GM23338 (cell line): ENCODE measurements at regions not wholly inside any gene's neighbourhood (a gene's known extent, or its start where the extent isn't known, plus 50 kb on each side); places are given as distances from the start of the nearest gene placed in this dataset.

ENCODE experiments used
- ATAC-seq: fragments of 200-7000 bp; cut with Tn5 transposase; 3 replicates; pipeline ENCODE4 v1.9.1; 2020
- DNase-seq: peaks from one replicate; pipeline ENCODE4 v3.0.0-alpha.2; 2015; ENCODE audit warnings: low spot score
- H2AFZ ChIP-seq: fragments of 200-600 bp; sonication (generic); 2 replicates; pipeline ENCODE4 v1.8.0; 2016; ENCODE audit warnings: antibody characterized with exemption, mild to moderate bottlenecking, moderate library complexity
- H3F3A ChIP-seq: fragments of 200-600 bp; sonication (generic); replicated peaks from 2 replicates; pipeline ENCODE4 v1.8.0; 2017; ENCODE audit warnings: antibody characterized with exemption, mixed run types, low read depth
- H3K27ac ChIP-seq: fragments of 200-600 bp; sonication (generic); 2 replicates; pipeline ENCODE4 v1.6.1; 2016; ENCODE audit warnings: low read depth
- H3K27me3 ChIP-seq: fragments of 200-600 bp; sonication (generic); 2 replicates; pipeline ENCODE4 v1.8.0; 2016; ENCODE audit warnings: mild to moderate bottlenecking, mixed run types, moderate library complexity; ENCODE audit not compliant: insufficient read depth
- H3K36me3 ChIP-seq: fragments of 200-600 bp; sonication (generic); 2 replicates; pipeline ENCODE4 v1.8.0; 2016; ENCODE audit warnings: mild to moderate bottlenecking; ENCODE audit not compliant: insufficient read depth
- H3K4me1 ChIP-seq: fragments of 200-600 bp; sonication (generic); 2 replicates; pipeline ENCODE4 v1.8.0; 2016; ENCODE audit warnings: mild to moderate bottlenecking, moderate library complexity; ENCODE audit not compliant: insufficient read depth
- H3K4me2 ChIP-seq: fragments of 200-600 bp; sonication (generic); 2 replicates; pipeline ENCODE4 v1.7.1; 2017; ENCODE audit warnings: mixed run types
- H3K4me3 ChIP-seq: fragments of 200-600 bp; sonication (generic); 2 replicates; pipeline ENCODE4 v1.6.1; 2016; ENCODE audit warnings: mixed run types
- H3K79me2 ChIP-seq: fragments of 200-600 bp; sonication (generic); replicated peaks from 2 replicates; pipeline ENCODE4 v1.8.0; 2017; ENCODE audit warnings: mild to moderate bottlenecking; ENCODE audit not compliant: insufficient read depth
- H3K9me2 ChIP-seq: fragments of 200-600 bp; sonication (generic); 2 replicates; pipeline ENCODE4 v1.8.0; 2017; ENCODE audit not compliant: insufficient read depth
- H4K20me1 ChIP-seq: fragments of 200-600 bp; sonication (generic); replicated peaks from 2 replicates; pipeline ENCODE4 v1.8.0; 2017; ENCODE audit warnings: mild to moderate bottlenecking; ENCODE audit not compliant: insufficient read depth
- H3K27ac Mint-ChIP-seq: 2 replicates; pipeline ENCODE4 v1.8.0; 2020; ENCODE audit warnings: inconsistent platforms, mild to moderate bottlenecking, moderate library complexity, mixed read lengths
- H3K27me3 Mint-ChIP-seq: 3 replicates; pipeline ENCODE4 v1.8.0; 2022; ENCODE audit warnings: low read depth, mild to moderate bottlenecking, moderate library complexity, mixed read lengths, inconsistent platforms; ENCODE audit not compliant: insufficient read depth, poor library complexity
- H3K36me3 Mint-ChIP-seq: 3 replicates; pipeline ENCODE4 v1.8.0; 2021; ENCODE audit warnings: low read depth, mild to moderate bottlenecking, inconsistent platforms, moderate library complexity, mixed read lengths
- H3K4me1 Mint-ChIP-seq: 3 replicates; pipeline ENCODE4 v1.8.0; 2020; ENCODE audit warnings: mild to moderate bottlenecking, inconsistent platforms, mixed read lengths
- H3K4me3 Mint-ChIP-seq: 3 replicates; pipeline ENCODE4 v1.8.0; 2021; ENCODE audit warnings: moderate library complexity, mild to moderate bottlenecking, inconsistent platforms, mixed read lengths
- H3K9me3 Mint-ChIP-seq: 3 replicates; pipeline ENCODE4 v1.8.0; 2020; ENCODE audit warnings: moderate library complexity, mild to moderate bottlenecking, inconsistent platforms, mixed read lengths
- CREB1 ChIP-seq: fragments of 250-450 bp; sonication (Bioruptor Pico); IDR thresholded peaks from 2 replicates; pipeline ENCODE4 v1.5.0; 2020; ENCODE audit warnings: low read depth, mild to moderate bottlenecking, moderate library complexity
- EZH2 ChIP-seq: fragments of 200-600 bp; sonication (generic); IDR thresholded peaks from one replicate; pipeline ENCODE4 v1.8.0; 2017; ENCODE audit warnings: antibody characterized with exemption, mild to moderate bottlenecking, low read depth; ENCODE audit not compliant: unreplicated experiment
- JUNB ChIP-seq: IDR thresholded peaks from one replicate; pipeline ENCODE4 v1.6.1; 2016; ENCODE audit warnings: antibody characterized with exemption; ENCODE audit not compliant: unreplicated experiment
- NANOG ChIP-seq: IDR thresholded peaks from 2 replicates; pipeline ENCODE4 v1.6.1; 2016; ENCODE audit warnings: antibody characterized with exemption, borderline replicate concordance
- POLR2AphosphoS5 ChIP-seq: IDR thresholded peaks from 2 replicates; pipeline ENCODE4 v1.6.1; 2016; ENCODE audit warnings: antibody characterized with exemption, low read depth
- STAT1 ChIP-seq: IDR thresholded peaks from one replicate; pipeline ENCODE4 v1.6.1; 2016; ENCODE audit warnings: antibody characterized with exemption; ENCODE audit not compliant: unreplicated experiment
- ZNF331 ChIP-seq: fragments of 250-450 bp; sonication (Bioruptor Pico); IDR thresholded peaks from 2 replicates; pipeline ENCODE4 v1.5.0; 2020; ENCODE audit warnings: low read depth, mild to moderate bottlenecking, moderate library complexity
- TF ChIP-seq, protein P1 (sequence below): fragments of 250-450 bp; sonication (Bioruptor Pico); IDR thresholded peaks from 2 replicates; pipeline ENCODE4 v1.5.0; 2020; ENCODE audit warnings: mild to moderate bottlenecking, moderate library complexity
- TF ChIP-seq, protein P2 (sequence below), 2 experiments: fragments of 200-600 bp in 1 of 2; sonication (generic) in 1 of 2; conservative IDR thresholded peaks; 2 replicates each; pipeline versions ENCODE4 v1.5.1 to v1.6.1; 2016 to 2017; ENCODE audit warnings: antibody characterized with exemption in 2 of 2, low read depth in 2 of 2, mild to moderate bottlenecking in 2 of 2, moderate library complexity in 1 of 2
- TF ChIP-seq, protein P3 (sequence below): IDR thresholded peaks from one replicate; pipeline ENCODE4 v1.6.1; 2018; ENCODE audit warnings: antibody characterized with exemption; ENCODE audit not compliant: unreplicated experiment

DNA sequence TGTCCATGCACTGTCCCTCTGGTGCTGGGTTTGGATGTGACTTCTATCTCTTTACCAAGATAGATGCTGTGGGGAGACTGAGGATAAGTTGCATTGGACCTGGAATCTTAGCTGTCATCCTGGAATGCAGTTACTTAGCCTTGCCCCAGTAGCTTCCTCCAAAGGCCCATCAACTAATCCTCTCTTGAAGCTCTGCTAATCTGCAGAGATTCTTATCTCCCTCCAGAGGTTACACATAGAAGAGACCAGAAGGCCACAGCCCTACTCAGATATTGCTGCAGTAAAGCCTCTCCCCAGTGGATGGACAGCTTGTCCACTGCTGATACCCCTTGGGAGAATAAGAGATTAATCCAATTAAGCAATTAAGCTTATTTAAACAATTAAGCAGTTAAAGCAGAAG, 867.2 kb downstream of the BCL11B start:
- no peak for ATAC-seq
- Histone ChIP-seq H2AFZ (no peak overlapping the region), H3K79me2 (no peaks in the 10 kb centered on the region), H3K27ac (no peak overlapping the region), H3K4me3 (no peak overlapping the region), H3K36me3 (no peaks in the 10 kb centered on the region), H3K4me1 (no peaks in the 10 kb centered on the region), H3K9me2 (peaks cover 4% of the 10 kb centered on the region; the same call in 1 of the 2 replicates), H4K20me1 (no peaks in the 10 kb centered on the region), H3K4me2 (no peak overlapping the region), H3F3A (no peaks in the 10 kb centered on the region), H3K27me3 (no peaks in the 10 kb centered on the region)
- Mint-ChIP-seq H3K9me3 (no peaks in the 10 kb centered on the region; the same call in 2 of the 3 replicates), H3K36me3 (no peaks in the 10 kb centered on the region), H3K27me3 (peaks cover 3% of the 10 kb centered on the region), H3K4me3 (no peak overlapping the region), H3K4me1 (no peaks in the 10 kb centered on the region), H3K27ac (no peak overlapping the region)
- no peak for DNase-seq
- no peak for TF ChIP-seq ZNF331
- TF ChIP-seq, protein P1, sequence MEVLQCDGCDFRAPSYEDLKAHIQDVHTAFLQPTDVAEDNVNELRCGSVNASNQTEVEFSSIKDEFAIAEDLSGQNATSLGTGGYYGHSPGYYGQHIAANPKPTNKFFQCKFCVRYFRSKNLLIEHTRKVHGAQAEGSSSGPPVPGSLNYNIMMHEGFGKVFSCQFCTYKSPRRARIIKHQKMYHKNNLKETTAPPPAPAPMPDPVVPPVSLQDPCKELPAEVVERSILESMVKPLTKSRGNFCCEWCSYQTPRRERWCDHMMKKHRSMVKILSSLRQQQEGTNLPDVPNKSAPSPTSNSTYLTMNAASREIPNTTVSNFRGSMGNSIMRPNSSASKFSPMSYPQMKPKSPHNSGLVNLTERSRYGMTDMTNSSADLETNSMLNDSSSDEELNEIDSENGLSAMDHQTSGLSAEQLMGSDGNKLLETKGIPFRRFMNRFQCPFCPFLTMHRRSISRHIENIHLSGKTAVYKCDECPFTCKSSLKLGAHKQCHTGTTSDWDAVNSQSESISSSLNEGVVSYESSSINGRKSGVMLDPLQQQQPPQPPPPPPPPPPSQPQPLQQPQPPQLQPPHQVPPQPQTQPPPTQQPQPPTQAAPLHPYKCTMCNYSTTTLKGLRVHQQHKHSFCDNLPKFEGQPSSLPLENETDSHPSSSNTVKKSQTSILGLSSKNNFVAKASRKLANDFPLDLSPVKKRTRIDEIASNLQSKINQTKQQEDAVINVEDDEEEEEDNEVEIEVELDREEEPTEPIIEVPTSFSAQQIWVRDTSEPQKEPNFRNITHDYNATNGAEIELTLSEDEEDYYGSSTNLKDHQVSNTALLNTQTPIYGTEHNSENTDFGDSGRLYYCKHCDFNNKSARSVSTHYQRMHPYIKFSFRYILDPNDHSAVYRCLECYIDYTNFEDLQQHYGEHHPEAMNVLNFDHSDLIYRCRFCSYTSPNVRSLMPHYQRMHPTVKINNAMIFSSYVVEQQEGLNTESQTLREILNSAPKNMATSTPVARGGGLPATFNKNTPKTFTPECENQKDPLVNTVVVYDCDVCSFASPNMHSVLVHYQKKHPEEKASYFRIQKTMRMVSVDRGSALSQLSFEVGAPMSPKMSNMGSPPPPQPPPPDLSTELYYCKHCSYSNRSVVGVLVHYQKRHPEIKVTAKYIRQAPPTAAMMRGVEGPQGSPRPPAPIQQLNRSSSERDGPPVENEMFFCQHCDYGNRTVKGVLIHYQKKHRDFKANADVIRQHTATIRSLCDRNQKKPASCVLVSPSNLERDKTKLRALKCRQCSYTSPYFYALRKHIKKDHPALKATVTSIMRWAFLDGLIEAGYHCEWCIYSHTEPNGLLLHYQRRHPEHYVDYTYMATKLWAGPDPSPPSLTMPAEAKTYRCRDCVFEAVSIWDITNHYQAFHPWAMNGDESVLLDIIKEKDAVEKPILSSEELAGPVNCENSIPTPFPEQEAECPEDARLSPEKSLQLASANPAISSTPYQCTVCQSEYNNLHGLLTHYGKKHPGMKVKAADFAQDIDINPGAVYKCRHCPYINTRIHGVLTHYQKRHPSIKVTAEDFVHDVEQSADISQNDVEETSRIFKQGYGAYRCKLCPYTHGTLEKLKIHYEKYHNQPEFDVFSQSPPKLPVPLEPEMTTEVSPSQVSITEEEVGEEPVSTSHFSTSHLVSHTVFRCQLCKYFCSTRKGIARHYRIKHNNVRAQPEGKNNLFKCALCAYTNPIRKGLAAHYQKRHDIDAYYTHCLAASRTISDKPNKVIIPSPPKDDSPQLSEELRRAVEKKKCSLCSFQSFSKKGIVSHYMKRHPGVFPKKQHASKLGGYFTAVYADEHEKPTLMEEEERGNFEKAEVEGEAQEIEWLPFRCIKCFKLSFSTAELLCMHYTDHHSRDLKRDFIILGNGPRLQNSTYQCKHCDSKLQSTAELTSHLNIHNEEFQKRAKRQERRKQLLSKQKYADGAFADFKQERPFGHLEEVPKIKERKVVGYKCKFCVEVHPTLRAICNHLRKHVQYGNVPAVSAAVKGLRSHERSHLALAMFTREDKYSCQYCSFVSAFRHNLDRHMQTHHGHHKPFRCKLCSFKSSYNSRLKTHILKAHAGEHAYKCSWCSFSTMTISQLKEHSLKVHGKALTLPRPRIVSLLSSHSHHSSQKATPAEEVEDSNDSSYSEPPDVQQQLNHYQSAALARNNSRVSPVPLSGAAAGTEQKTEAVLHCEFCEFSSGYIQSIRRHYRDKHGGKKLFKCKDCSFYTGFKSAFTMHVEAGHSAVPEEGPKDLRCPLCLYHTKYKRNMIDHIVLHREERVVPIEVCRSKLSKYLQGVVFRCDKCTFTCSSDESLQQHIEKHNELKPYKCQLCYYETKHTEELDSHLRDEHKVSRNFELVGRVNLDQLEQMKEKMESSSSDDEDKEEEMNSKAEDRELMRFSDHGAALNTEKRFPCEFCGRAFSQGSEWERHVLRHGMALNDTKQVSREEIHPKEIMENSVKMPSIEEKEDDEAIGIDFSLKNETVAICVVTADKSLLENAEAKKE: no peak
- TF ChIP-seq STAT1: no peak
- TF ChIP-seq POLR2AphosphoS5: no peak

DNA sequence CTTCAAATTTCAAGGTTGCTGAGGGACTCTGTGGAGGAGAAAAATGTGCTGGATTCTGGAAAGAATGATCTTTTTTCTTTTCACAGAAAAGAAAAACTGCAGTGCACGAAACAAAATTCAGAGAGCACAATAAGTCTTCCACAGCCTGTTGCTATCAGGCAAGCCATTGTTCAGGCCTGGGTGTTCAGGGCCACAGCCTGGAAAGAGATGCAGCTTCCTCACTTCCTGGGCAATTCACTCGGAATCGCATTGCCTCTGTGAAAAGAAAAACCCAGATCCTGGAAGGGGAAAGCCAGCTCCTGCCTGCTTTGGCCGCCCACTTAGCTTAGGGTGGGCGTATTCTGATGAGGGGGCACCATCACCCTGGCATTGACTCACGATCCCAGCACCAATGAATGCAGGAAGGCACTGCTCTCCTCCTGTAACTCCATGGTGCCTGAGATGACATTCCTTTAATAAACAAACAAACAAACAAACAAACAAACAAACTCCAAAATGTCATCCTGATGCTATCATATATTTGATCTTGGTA, 863.9 kb downstream of the BCL11B start:
- no peak overlapping the region for H3K27ac ChIP-seq
- no peak overlapping the region for H3K4me3 ChIP-seq
- H3K27ac Mint-ChIP-seq: no peak overlapping the region
- no peaks in the 10 kb centered on the region for H3K36me3 Mint-ChIP-seq
- H3K27me3 Mint-ChIP-seq: no peaks in the 10 kb centered on the region
- no peaks in the 10 kb centered on the region for H3K27me3 ChIP-seq
- peak overlapping the region; percentile 80 for H2AFZ ChIP-seq
- H3K4me3 Mint-ChIP-seq: no peak overlapping the region
- peaks cover 4% of the 10 kb centered on the region; the same call in 1 of the 2 replicates for H3K9me2 ChIP-seq
- H3K9me3 Mint-ChIP-seq: no peaks in the 10 kb centered on the region; the same call in 2 of the 3 replicates
- no peak overlapping the region for H3K4me2 ChIP-seq
- H4K20me1 ChIP-seq: no peaks in the 10 kb centered on the region
- DNase-seq (no peak), ATAC-seq (no peak)
- H3K4me1 ChIP-seq: no peaks in the 10 kb centered on the region
- no peaks in the 10 kb centered on the region for H3F3A ChIP-seq
- no peaks in the 10 kb centered on the region for H3K4me1 Mint-ChIP-seq
- H3K79me2 ChIP-seq: no peaks in the 10 kb centered on the region
- no peaks in the 10 kb centered on the region for H3K36me3 ChIP-seq
- TF ChIP-seq JUNB: no peak
- no peak for TF ChIP-seq NANOG
- TF ChIP-seq, protein P2, sequence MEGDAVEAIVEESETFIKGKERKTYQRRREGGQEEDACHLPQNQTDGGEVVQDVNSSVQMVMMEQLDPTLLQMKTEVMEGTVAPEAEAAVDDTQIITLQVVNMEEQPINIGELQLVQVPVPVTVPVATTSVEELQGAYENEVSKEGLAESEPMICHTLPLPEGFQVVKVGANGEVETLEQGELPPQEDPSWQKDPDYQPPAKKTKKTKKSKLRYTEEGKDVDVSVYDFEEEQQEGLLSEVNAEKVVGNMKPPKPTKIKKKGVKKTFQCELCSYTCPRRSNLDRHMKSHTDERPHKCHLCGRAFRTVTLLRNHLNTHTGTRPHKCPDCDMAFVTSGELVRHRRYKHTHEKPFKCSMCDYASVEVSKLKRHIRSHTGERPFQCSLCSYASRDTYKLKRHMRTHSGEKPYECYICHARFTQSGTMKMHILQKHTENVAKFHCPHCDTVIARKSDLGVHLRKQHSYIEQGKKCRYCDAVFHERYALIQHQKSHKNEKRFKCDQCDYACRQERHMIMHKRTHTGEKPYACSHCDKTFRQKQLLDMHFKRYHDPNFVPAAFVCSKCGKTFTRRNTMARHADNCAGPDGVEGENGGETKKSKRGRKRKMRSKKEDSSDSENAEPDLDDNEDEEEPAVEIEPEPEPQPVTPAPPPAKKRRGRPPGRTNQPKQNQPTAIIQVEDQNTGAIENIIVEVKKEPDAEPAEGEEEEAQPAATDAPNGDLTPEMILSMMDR (conservative IDR thresholded peaks at IDR 0.05; ENCODE audit: low read depth in 2 of 2): no peak
- no peak for TF ChIP-seq CREB1
- TF ChIP-seq, protein P3, sequence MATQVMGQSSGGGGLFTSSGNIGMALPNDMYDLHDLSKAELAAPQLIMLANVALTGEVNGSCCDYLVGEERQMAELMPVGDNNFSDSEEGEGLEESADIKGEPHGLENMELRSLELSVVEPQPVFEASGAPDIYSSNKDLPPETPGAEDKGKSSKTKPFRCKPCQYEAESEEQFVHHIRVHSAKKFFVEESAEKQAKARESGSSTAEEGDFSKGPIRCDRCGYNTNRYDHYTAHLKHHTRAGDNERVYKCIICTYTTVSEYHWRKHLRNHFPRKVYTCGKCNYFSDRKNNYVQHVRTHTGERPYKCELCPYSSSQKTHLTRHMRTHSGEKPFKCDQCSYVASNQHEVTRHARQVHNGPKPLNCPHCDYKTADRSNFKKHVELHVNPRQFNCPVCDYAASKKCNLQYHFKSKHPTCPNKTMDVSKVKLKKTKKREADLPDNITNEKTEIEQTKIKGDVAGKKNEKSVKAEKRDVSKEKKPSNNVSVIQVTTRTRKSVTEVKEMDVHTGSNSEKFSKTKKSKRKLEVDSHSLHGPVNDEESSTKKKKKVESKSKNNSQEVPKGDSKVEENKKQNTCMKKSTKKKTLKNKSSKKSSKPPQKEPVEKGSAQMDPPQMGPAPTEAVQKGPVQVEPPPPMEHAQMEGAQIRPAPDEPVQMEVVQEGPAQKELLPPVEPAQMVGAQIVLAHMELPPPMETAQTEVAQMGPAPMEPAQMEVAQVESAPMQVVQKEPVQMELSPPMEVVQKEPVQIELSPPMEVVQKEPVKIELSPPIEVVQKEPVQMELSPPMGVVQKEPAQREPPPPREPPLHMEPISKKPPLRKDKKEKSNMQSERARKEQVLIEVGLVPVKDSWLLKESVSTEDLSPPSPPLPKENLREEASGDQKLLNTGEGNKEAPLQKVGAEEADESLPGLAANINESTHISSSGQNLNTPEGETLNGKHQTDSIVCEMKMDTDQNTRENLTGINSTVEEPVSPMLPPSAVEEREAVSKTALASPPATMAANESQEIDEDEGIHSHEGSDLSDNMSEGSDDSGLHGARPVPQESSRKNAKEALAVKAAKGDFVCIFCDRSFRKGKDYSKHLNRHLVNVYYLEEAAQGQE: no peak
- TF ChIP-seq EZH2: no peak
- TF ChIP-seq ZNF331: no peak
- no peak for TF ChIP-seq STAT1
